ENCODE measurements at regions not wholly inside any gene's neighbourhood (a gene's known extent, or its start where the extent isn't known, plus 50 kb on each side); places are given as distances from the start of the nearest gene placed in this dataset.

- DNase-seq (ENCODE audit: low read depth in 2 of 2), result no peak
Measured at GRCh38 chr11:115670538-115671205, 166.5 kb upstream of the CADM1 start.

GRCh38 chr11:115665958-115666357 is 161.7 kb upstream of the CADM1 start:
- no peak for DNase-seq (ENCODE audit: low read depth in 2 of 2)

- DNase-seq (ENCODE audit: low read depth in 2 of 2), result no peak
Measured at GRCh38 chr11:115665175-115665821, 161.1 kb upstream of the CADM1 start.

- DNase-seq (ENCODE audit: low read depth in 2 of 2), result no peak
Measured at GRCh38 chr11:115664313-115664712, 160.1 kb upstream of the CADM1 start.

- no peak for DNase-seq (ENCODE audit: low read depth in 2 of 2)
Measured at GRCh38 chr11:115663790-115664189, 159.6 kb upstream of the CADM1 start.

- DNase-seq (ENCODE audit: low read depth in 2 of 2), result no peak
Measured at GRCh38 chr11:115660030-115660805, 156.0 kb upstream of the CADM1 start.

- no peak for DNase-seq (ENCODE audit: low read depth in 2 of 2)
Measured at GRCh38 chr11:115659061-115659963, 155.1 kb upstream of the CADM1 start.

- no peak for DNase-seq (ENCODE audit: low read depth in 2 of 2)
Measured at GRCh38 chr11:115657586-115657985, 153.4 kb upstream of the CADM1 start.

- no peak for DNase-seq (ENCODE audit: low read depth in 2 of 2)
Measured at GRCh38 chr11:115656669-115657068, 152.5 kb upstream of the CADM1 start.

GRCh38 chr11:115656041-115656440 is 151.8 kb upstream of the CADM1 start:
- no peak for DNase-seq (ENCODE audit: low read depth in 2 of 2)

GRCh38 chr11:115654792-115655191 is 150.6 kb upstream of the CADM1 start:
- no peak for DNase-seq (ENCODE audit: low read depth in 2 of 2)

GRCh38 chr11:115653926-115654325 is 149.7 kb upstream of the CADM1 start:
- no peak for DNase-seq (ENCODE audit: low read depth in 2 of 2)

- no peak for DNase-seq (ENCODE audit: low read depth in 2 of 2)
Measured at GRCh38 chr11:115653076-115653475, 148.9 kb upstream of the CADM1 start.

- DNase-seq (ENCODE audit: low read depth in 2 of 2), result no peak
Measured at GRCh38 chr11:115652496-115652895, 148.3 kb upstream of the CADM1 start.

- DNase-seq (ENCODE audit: low read depth in 2 of 2), result no peak
Measured at GRCh38 chr11:115652094-115652493, 147.9 kb upstream of the CADM1 start.

- no peak for DNase-seq (ENCODE audit: low read depth in 2 of 2)
Measured at GRCh38 chr11:115649461-115649860, 145.2 kb upstream of the CADM1 start.

- no peak for DNase-seq (ENCODE audit: low read depth in 2 of 2)
Measured at GRCh38 chr11:115645631-115646317, 141.6 kb upstream of the CADM1 start.

GRCh38 chr11:115644856-115645255 is 140.6 kb upstream of the CADM1 start:
- no peak for DNase-seq (ENCODE audit: low read depth in 2 of 2)

- no peak for DNase-seq (ENCODE audit: low read depth in 2 of 2)
Measured at GRCh38 chr11:115643549-115644270, 139.5 kb upstream of the CADM1 start.

GRCh38 chr11:115642660-115643059 is 138.4 kb upstream of the CADM1 start:
- no peak for DNase-seq (ENCODE audit: low read depth in 2 of 2)

All from stimulated activated CD4-positive, alpha-beta T cell treated with anti-CD3 and anti-CD28 coated beads, Interleukin-1b, Interleukin-23, amount 100 ng/mL, for 4 hours (primary cell).